SU-DHL-6 (cell line): ENCODE measurements at regions not wholly inside any gene's neighbourhood (a gene's known extent, or its start where the extent isn't known, plus 50 kb on each side); places are given as distances from the start of the nearest gene placed in this dataset.

ENCODE experiments used
- H2AFZ ChIP-seq: fragments of 200-600 bp; sonication (generic); 2 replicates; pipeline ENCODE4 v1.6.1; 2014; ENCODE audit warnings: low read depth, mild to moderate bottlenecking, moderate library complexity, mixed read lengths, antibody characterized with exemption, low read length; ENCODE audit not compliant: severe bottlenecking
- H3F3A ChIP-seq: fragments of 200-600 bp; shearing (Covaris generic); 2 replicates; pipeline ENCODE4 v1.6.0; 2016; ENCODE audit warnings: antibody characterized with exemption, mild to moderate bottlenecking; ENCODE audit not compliant: insufficient read depth
- H3K27ac ChIP-seq: fragments of 200-600 bp; sonication (generic); 2 replicates; pipeline ENCODE4 v1.5.1; 2016; ENCODE audit warnings: low read depth, mild to moderate bottlenecking, low read length, moderate library complexity, mixed read lengths
- H3K27me3 ChIP-seq: fragments of 200-600 bp; sonication (generic), shearing (Covaris generic); 2 replicates; pipeline ENCODE4 v1.6.0; 2014; ENCODE audit warnings: mild to moderate bottlenecking, low read length
- H3K36me3 ChIP-seq: fragments of 200-600 bp; sonication (generic); 2 replicates; pipeline ENCODE4 v1.6.1; 2014; ENCODE audit warnings: mild to moderate bottlenecking, low read length, mixed read lengths
- H3K4me2 ChIP-seq: fragments of 300-600, 200-600 bp; shearing (Covaris generic), sonication (generic); 2 replicates; pipeline ENCODE4 v1.6.0; 2014; ENCODE audit warnings: low read length, low read depth, mild to moderate bottlenecking; ENCODE audit not compliant: poor library complexity, severe bottlenecking
- H3K4me3 ChIP-seq: fragments of 200-600 bp; sonication (generic); 2 replicates; pipeline ENCODE4 v1.5.1; 2014; ENCODE audit warnings: antibody characterized with exemption, low read length, mild to moderate bottlenecking, mixed read lengths; ENCODE audit not compliant: insufficient read depth, poor library complexity, severe bottlenecking
- H3K79me2 ChIP-seq: fragments of 200-600 bp; sonication (generic); 2 replicates; pipeline ENCODE4 v1.6.1; 2014; ENCODE audit warnings: mild to moderate bottlenecking, low read length, moderate library complexity; ENCODE audit not compliant: insufficient read depth
- H3K9ac ChIP-seq: fragments of 200-600 bp; sonication (generic); 2 replicates; pipeline ENCODE4 v1.7.0; 2014; ENCODE audit warnings: mild to moderate bottlenecking, low read length
- H3K9me2 ChIP-seq: fragments of 200-600 bp; sonication (generic); replicated peaks from 2 replicates; pipeline ENCODE4 v1.6.1; 2014; ENCODE audit warnings: low read length; ENCODE audit not compliant: insufficient read depth
- H3K9me3 ChIP-seq: fragments of 200-600 bp; sonication (generic); 2 replicates; pipeline ENCODE4 v1.6.1; 2014; ENCODE audit warnings: low read length, mixed read lengths; ENCODE audit not compliant: insufficient read depth
- H4K20me1 ChIP-seq: fragments of 200-600 bp; sonication (generic); 2 replicates; pipeline ENCODE4 v1.6.1; 2014; ENCODE audit warnings: low read depth, mild to moderate bottlenecking, antibody characterized with exemption, low read length, moderate library complexity, mixed read lengths
- EZH2phosphoT487 ChIP-seq: fragments of 200-600 bp; sonication (generic), shearing (Covaris generic); conservative IDR thresholded peaks from 2 replicates; pipeline ENCODE4 v1.6.1; 2018; ENCODE audit warnings: mild to moderate bottlenecking, antibody characterized with exemption, low read length, moderate library complexity, mixed read lengths
- TF ChIP-seq, protein P1 (sequence below): fragments of 200-600 bp; sonication (generic); IDR thresholded peaks from one replicate; pipeline ENCODE4 v1.5.1; 2017; ENCODE audit warnings: antibody characterized with exemption, mild to moderate bottlenecking, low read length, moderate library complexity; ENCODE audit not compliant: insufficient read depth, poor library complexity, severe bottlenecking

GRCh38 chr3:152056073-152056472 lies 182.6 kb downstream of the SUCNR1 start:
- Histone ChIP-seq H3K4me2 (no peak overlapping the region), H3K36me3 (no peaks in the 10 kb centered on the region), H3K79me2 (no peaks in the 10 kb centered on the region), H3K9me2 (no peaks in the 10 kb centered on the region), H2AFZ (no peak overlapping the region), H3K27ac (no peak overlapping the region), H3K9me3 (no peaks in the 10 kb centered on the region), H4K20me1 (no peaks in the 10 kb centered on the region), H3K4me3 (no peak overlapping the region), H3K9ac (no peak overlapping the region), H3F3A (no peaks in the 10 kb centered on the region), H3K27me3 (no peaks in the 10 kb centered on the region)
- TF ChIP-seq, protein P1, sequence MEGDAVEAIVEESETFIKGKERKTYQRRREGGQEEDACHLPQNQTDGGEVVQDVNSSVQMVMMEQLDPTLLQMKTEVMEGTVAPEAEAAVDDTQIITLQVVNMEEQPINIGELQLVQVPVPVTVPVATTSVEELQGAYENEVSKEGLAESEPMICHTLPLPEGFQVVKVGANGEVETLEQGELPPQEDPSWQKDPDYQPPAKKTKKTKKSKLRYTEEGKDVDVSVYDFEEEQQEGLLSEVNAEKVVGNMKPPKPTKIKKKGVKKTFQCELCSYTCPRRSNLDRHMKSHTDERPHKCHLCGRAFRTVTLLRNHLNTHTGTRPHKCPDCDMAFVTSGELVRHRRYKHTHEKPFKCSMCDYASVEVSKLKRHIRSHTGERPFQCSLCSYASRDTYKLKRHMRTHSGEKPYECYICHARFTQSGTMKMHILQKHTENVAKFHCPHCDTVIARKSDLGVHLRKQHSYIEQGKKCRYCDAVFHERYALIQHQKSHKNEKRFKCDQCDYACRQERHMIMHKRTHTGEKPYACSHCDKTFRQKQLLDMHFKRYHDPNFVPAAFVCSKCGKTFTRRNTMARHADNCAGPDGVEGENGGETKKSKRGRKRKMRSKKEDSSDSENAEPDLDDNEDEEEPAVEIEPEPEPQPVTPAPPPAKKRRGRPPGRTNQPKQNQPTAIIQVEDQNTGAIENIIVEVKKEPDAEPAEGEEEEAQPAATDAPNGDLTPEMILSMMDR: no peak
- TF ChIP-seq EZH2phosphoT487: no peak

DNA sequence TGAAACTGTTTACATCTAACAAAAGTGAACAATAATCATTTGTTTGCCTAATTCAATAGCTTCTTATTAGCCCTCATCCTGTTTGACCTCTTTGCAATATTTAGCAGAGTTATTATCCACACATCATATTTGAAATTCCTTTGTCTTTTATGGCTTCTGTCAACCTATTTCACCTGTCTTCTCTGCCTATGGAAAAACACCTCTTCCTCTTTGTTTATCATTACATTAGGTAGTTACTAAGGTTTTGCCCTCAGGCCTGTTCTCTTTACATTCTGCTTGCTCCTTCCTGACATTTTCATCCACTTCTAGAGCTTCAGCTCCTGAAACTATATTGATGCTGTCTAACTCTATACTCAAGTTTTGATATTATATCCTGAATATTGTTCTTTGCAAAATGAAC lies 183.0 kb downstream of the SUCNR1 start:
- no peaks in the 10 kb centered on the region for H3K79me2 ChIP-seq
- H2AFZ ChIP-seq: no peak overlapping the region
- H3F3A ChIP-seq: no peaks in the 10 kb centered on the region
- no peaks in the 10 kb centered on the region for H3K36me3 ChIP-seq
- H3K4me2 ChIP-seq: no peak overlapping the region
- H3K9me3 ChIP-seq: no peaks in the 10 kb centered on the region
- no peaks in the 10 kb centered on the region for H3K9me2 ChIP-seq
- no peak overlapping the region for H3K27ac ChIP-seq
- H4K20me1 ChIP-seq: no peaks in the 10 kb centered on the region
- H3K27me3 ChIP-seq: no peaks in the 10 kb centered on the region
- no peak overlapping the region for H3K4me3 ChIP-seq
- no peak overlapping the region for H3K9ac ChIP-seq
- TF ChIP-seq, protein P1: no peak
- no peak for TF ChIP-seq EZH2phosphoT487

DNA sequence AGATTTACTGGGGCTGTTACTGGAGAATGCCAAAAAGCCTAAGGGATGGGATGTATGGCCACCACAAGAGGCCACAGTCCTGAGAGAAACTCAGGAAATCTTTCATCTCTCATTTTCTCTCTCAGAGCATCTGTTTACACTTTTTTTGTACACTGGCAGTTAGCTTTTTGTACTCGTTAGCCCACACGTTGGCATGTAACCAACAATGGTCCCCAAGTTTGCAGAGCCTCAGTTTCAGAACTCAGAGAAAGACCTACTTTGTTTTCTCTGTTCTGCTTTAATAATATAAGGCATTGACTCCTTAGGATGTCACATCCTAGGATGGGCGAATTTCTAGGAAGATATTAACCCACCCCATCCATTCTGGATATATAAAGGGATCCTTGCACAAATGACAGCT lies 183.5 kb downstream of the SUCNR1 start:
- no peaks in the 10 kb centered on the region for H3F3A ChIP-seq
- no peak overlapping the region for H3K4me2 ChIP-seq
- H2AFZ ChIP-seq: no peak overlapping the region
- no peaks in the 10 kb centered on the region for H3K79me2 ChIP-seq
- TF ChIP-seq, protein P1: no peak
- no peak for TF ChIP-seq EZH2phosphoT487
- H3K27ac ChIP-seq: no peak overlapping the region
- H3K9ac ChIP-seq: no peak overlapping the region
- no peaks in the 10 kb centered on the region for H3K9me3 ChIP-seq
- H3K9me2 ChIP-seq: no peaks in the 10 kb centered on the region
- H3K27me3 ChIP-seq: no peaks in the 10 kb centered on the region
- no peaks in the 10 kb centered on the region for H3K36me3 ChIP-seq
- no peaks in the 10 kb centered on the region for H4K20me1 ChIP-seq
- H3K4me3 ChIP-seq: no peak overlapping the region

GRCh38 chr3:152058856-152059255 lies 185.4 kb downstream of the SUCNR1 start:
- TF ChIP-seq EZH2phosphoT487: no peak
- TF ChIP-seq, protein P1: no peak
- Histone ChIP-seq H3K9ac (no peak overlapping the region), H3K9me2 (no peaks in the 10 kb centered on the region), H3K4me2 (no peak overlapping the region), H3K9me3 (no peaks in the 10 kb centered on the region), H2AFZ (no peak overlapping the region), H3F3A (no peaks in the 10 kb centered on the region), H3K4me3 (no peak overlapping the region), H3K79me2 (no peaks in the 10 kb centered on the region), H3K36me3 (no peaks in the 10 kb centered on the region), H3K27ac (no peak overlapping the region), H4K20me1 (no peaks in the 10 kb centered on the region), H3K27me3 (no peaks in the 10 kb centered on the region)
